Esophagus squamous epithelium (tissue), 4 donors: ENCODE measurements at regions not wholly inside any gene's neighbourhood (a gene's known extent, or its start where the extent isn't known, plus 50 kb on each side); places are given as distances from the start of the nearest gene placed in this dataset.

ENCODE experiments used
- CTCF ChIP-seq, 6 experiments: fragments of 450-650 bp in 4 of 6; fragments of 200-600 bp in 2 of 6; sonication (generic) in 2 of 6; IDR thresholded peaks; one replicate each; pipeline ENCODE4 v1.5.1; 2016 to 2019; ENCODE audit warnings: antibody characterized with exemption in 6 of 6, mild to moderate bottlenecking in 4 of 6, moderate library complexity in 4 of 6
- POLR2A ChIP-seq, 4 donors: fragments of 450-650 bp; IDR thresholded peaks; one replicate each; pipeline ENCODE4 v1.6.1; 2017; ENCODE audit warnings: antibody characterized with exemption in 4 of 4, mild to moderate bottlenecking in 4 of 4, moderate library complexity in 3 of 4

GRCh38 chr2:240349133-240350005 is 86.1 kb upstream of the GPC1 start:
- no peak for TF ChIP-seq CTCF (IDR thresholded peaks at IDR 0.05)
- TF ChIP-seq POLR2A (IDR thresholded peaks at IDR 0.05), result no peak
